ENCODE measurements at regions not wholly inside any gene's neighbourhood (a gene's known extent, or its start where the extent isn't known, plus 50 kb on each side); places are given as distances from the start of the nearest gene placed in this dataset.

GRCh38 chr3:43160664-43161063 is 54.8 kb upstream of the POMGNT2 start:
- Histone ChIP-seq H3K27me3 (ENCODE audit: insufficient read depth, low read length) (no peaks in the 10 kb centered on the region), H3K36me3 (ENCODE audit: control insufficient read depth in 1 of 2, insufficient read depth in 2 of 2, low read length in 2 of 2) (no peaks in the 10 kb centered on the region), H2AK5ac (ENCODE audit: low read length) (no peak overlapping the region), H2BK12ac (ENCODE audit: low read length) (no peak overlapping the region), H2BK5ac (ENCODE audit: low read depth, low read length, poor library complexity) (no peak overlapping the region), H4K12ac (ENCODE audit: low read depth, low read length) (no peak overlapping the region), H3K4me1 (ENCODE audit: control insufficient read depth in 1 of 2, insufficient read depth in 2 of 2, low read length in 2 of 2) (no peaks in the 10 kb centered on the region), H3K27ac (ENCODE audit: low read depth, low read length) (no peak overlapping the region), H3K9me3 (ENCODE audit: insufficient read depth, low read depth, low read length) (no peaks in the 10 kb centered on the region), H3K4ac (ENCODE audit: low read depth, low read length) (no peak overlapping the region), H4K91ac (ENCODE audit: low read depth, low read length) (no peak overlapping the region), H3K23ac (ENCODE audit: low read length) (no peak overlapping the region), H3K18ac (ENCODE audit: low read length) (no peak overlapping the region), H2BK120ac (ENCODE audit: insufficient read depth, low read length, poor library complexity) (no peak overlapping the region), H3K14ac (ENCODE audit: low read length) (no peak overlapping the region), H3K4me2 (ENCODE audit: low read length) (no peak overlapping the region), H4K8ac (ENCODE audit: low read depth, low read length) (no peak overlapping the region), H3K9ac (ENCODE audit: low read length) (no peak overlapping the region), H3K79me2 (ENCODE audit: control insufficient read depth, insufficient read depth, low read length, poor library complexity) (no peaks in the 10 kb centered on the region), H3K4me3 (ENCODE audit: low read depth, low read length) (no peak overlapping the region), H2AFZ (ENCODE audit: insufficient read depth, low read length, poor library complexity) (no peak overlapping the region), H3K79me1 (ENCODE audit: low read length) (no peaks in the 10 kb centered on the region)
- DNase-seq, result no peak
- WGBS (ENCODE audit: extremely low coverage, insufficient coverage, insufficient read length), result no CpG with 5 or more reads among the region's 1 CpG

- H2BK5ac ChIP-seq (ENCODE audit: low read depth, low read length, poor library complexity), result no peak overlapping the region
- H3K9me3 ChIP-seq (ENCODE audit: insufficient read depth, low read depth, low read length), result no peaks in the 10 kb centered on the region
- no peak overlapping the region for H3K18ac ChIP-seq (ENCODE audit: low read length)
- H4K12ac ChIP-seq (ENCODE audit: low read depth, low read length), result no peak overlapping the region
- no peak overlapping the region for H3K9ac ChIP-seq (ENCODE audit: low read length)
- H3K36me3 ChIP-seq (ENCODE audit: control insufficient read depth in 1 of 2, insufficient read depth in 2 of 2, low read length in 2 of 2), result no peaks in the 10 kb centered on the region
- no peak overlapping the region for H3K23ac ChIP-seq (ENCODE audit: low read length)
- H2AFZ ChIP-seq (ENCODE audit: insufficient read depth, low read length, poor library complexity), result no peak overlapping the region
- no peak overlapping the region for H3K4me2 ChIP-seq (ENCODE audit: low read length)
- no peak overlapping the region for H2AK5ac ChIP-seq (ENCODE audit: low read length)
- H3K27ac ChIP-seq (ENCODE audit: low read depth, low read length), result no peak overlapping the region
- no CpG with 5 or more reads among the region's 3 CpGs for WGBS (ENCODE audit: extremely low coverage, insufficient coverage, insufficient read length)
- no peaks in the 10 kb centered on the region for H3K27me3 ChIP-seq (ENCODE audit: insufficient read depth, low read length)
- H4K91ac ChIP-seq (ENCODE audit: low read depth, low read length), result no peak overlapping the region
- no peak overlapping the region for H2BK12ac ChIP-seq (ENCODE audit: low read length)
- no peak overlapping the region for H3K14ac ChIP-seq (ENCODE audit: low read length)
- no peaks in the 10 kb centered on the region for H3K4me1 ChIP-seq (ENCODE audit: control insufficient read depth in 1 of 2, insufficient read depth in 2 of 2, low read length in 2 of 2)
- H4K8ac ChIP-seq (ENCODE audit: low read depth, low read length), result no peak overlapping the region
- no peak overlapping the region for H3K4me3 ChIP-seq (ENCODE audit: low read depth, low read length)
- no peaks in the 10 kb centered on the region for H3K79me1 ChIP-seq (ENCODE audit: low read length)
- no peak overlapping the region for H2BK120ac ChIP-seq (ENCODE audit: insufficient read depth, low read length, poor library complexity)
- DNase-seq, result no peak
- no peak overlapping the region for H3K4ac ChIP-seq (ENCODE audit: low read depth, low read length)
- no peaks in the 10 kb centered on the region for H3K79me2 ChIP-seq (ENCODE audit: control insufficient read depth, insufficient read depth, low read length, poor library complexity)
Measured at GRCh38 chr3:43159876-43160255, 54.0 kb upstream of the POMGNT2 start.

GRCh38 chr3:43159131-43159875 is 53.4 kb upstream of the POMGNT2 start:
- H2AK5ac ChIP-seq (ENCODE audit: low read length), result no peak overlapping the region
- WGBS (ENCODE audit: extremely low coverage, insufficient coverage, insufficient read length), result no CpG with 5 or more reads among the region's 8 CpGs
- H3K9me3 ChIP-seq (ENCODE audit: insufficient read depth, low read depth, low read length), result no peaks in the 10 kb centered on the region
- no peak overlapping the region for H4K91ac ChIP-seq (ENCODE audit: low read depth, low read length)
- no peak overlapping the region for H3K18ac ChIP-seq (ENCODE audit: low read length)
- H2BK12ac ChIP-seq (ENCODE audit: low read length), result no peak overlapping the region
- H2BK5ac ChIP-seq (ENCODE audit: low read depth, low read length, poor library complexity), result no peak overlapping the region
- no peak for DNase-seq
- no peaks in the 10 kb centered on the region for H3K36me3 ChIP-seq (ENCODE audit: control insufficient read depth in 1 of 2, insufficient read depth in 2 of 2, low read length in 2 of 2)
- H3K27ac ChIP-seq (ENCODE audit: low read depth, low read length), result no peak overlapping the region
- peak overlapping the region; percentile 31 for H3K4me3 ChIP-seq (ENCODE audit: low read depth, low read length)
- no peaks in the 10 kb centered on the region for H3K79me2 ChIP-seq (ENCODE audit: control insufficient read depth, insufficient read depth, low read length, poor library complexity)
- H4K8ac ChIP-seq (ENCODE audit: low read depth, low read length), result no peak overlapping the region
- H3K9ac ChIP-seq (ENCODE audit: low read length), result no peak overlapping the region
- H2AFZ ChIP-seq (ENCODE audit: insufficient read depth, low read length, poor library complexity), result no peak overlapping the region
- no peaks in the 10 kb centered on the region for H3K27me3 ChIP-seq (ENCODE audit: insufficient read depth, low read length)
- no peak overlapping the region for H3K4ac ChIP-seq (ENCODE audit: low read depth, low read length)
- H4K12ac ChIP-seq (ENCODE audit: low read depth, low read length), result no peak overlapping the region
- no peak overlapping the region for H3K4me2 ChIP-seq (ENCODE audit: low read length)
- no peak overlapping the region for H2BK120ac ChIP-seq (ENCODE audit: insufficient read depth, low read length, poor library complexity)
- no peak overlapping the region for H3K14ac ChIP-seq (ENCODE audit: low read length)
- no peaks in the 10 kb centered on the region for H3K79me1 ChIP-seq (ENCODE audit: low read length)
- H3K4me1 ChIP-seq (ENCODE audit: control insufficient read depth in 1 of 2, insufficient read depth in 2 of 2, low read length in 2 of 2), result no peaks in the 10 kb centered on the region
- no peak overlapping the region for H3K23ac ChIP-seq (ENCODE audit: low read length)

GRCh38 chr3:43156812-43157455 is 51.1 kb upstream of the POMGNT2 start:
- H3K18ac ChIP-seq (ENCODE audit: low read length), result no peak overlapping the region
- H3K23ac ChIP-seq (ENCODE audit: low read length), result no peak overlapping the region
- H4K91ac ChIP-seq (ENCODE audit: low read depth, low read length), result no peak overlapping the region
- no peaks in the 10 kb centered on the region for H3K36me3 ChIP-seq (ENCODE audit: control insufficient read depth in 1 of 2, insufficient read depth in 2 of 2, low read length in 2 of 2)
- no peak overlapping the region for H2BK12ac ChIP-seq (ENCODE audit: low read length)
- no peak overlapping the region for H2AFZ ChIP-seq (ENCODE audit: insufficient read depth, low read length, poor library complexity)
- no CpG with 5 or more reads among the region's 5 CpGs for WGBS (ENCODE audit: extremely low coverage, insufficient coverage, insufficient read length)
- no peak overlapping the region for H3K4ac ChIP-seq (ENCODE audit: low read depth, low read length)
- no peak overlapping the region for H3K9ac ChIP-seq (ENCODE audit: low read length)
- no peak overlapping the region for H3K4me2 ChIP-seq (ENCODE audit: low read length)
- H3K4me1 ChIP-seq (ENCODE audit: control insufficient read depth in 1 of 2, insufficient read depth in 2 of 2, low read length in 2 of 2), result no peaks in the 10 kb centered on the region
- H2AK5ac ChIP-seq (ENCODE audit: low read length), result no peak overlapping the region
- no peak overlapping the region for H4K12ac ChIP-seq (ENCODE audit: low read depth, low read length)
- no peak for DNase-seq
- no peaks in the 10 kb centered on the region for H3K79me2 ChIP-seq (ENCODE audit: control insufficient read depth, insufficient read depth, low read length, poor library complexity)
- no peak overlapping the region for H2BK5ac ChIP-seq (ENCODE audit: low read depth, low read length, poor library complexity)
- H3K4me3 ChIP-seq (ENCODE audit: low read depth, low read length), result no peak overlapping the region
- peaks cover 2% of the 10 kb centered on the region for H3K9me3 ChIP-seq (ENCODE audit: insufficient read depth, low read depth, low read length)
- no peak overlapping the region for H3K14ac ChIP-seq (ENCODE audit: low read length)
- no peak overlapping the region for H2BK120ac ChIP-seq (ENCODE audit: insufficient read depth, low read length, poor library complexity)
- no peak overlapping the region for H3K27ac ChIP-seq (ENCODE audit: low read depth, low read length)
- no peaks in the 10 kb centered on the region for H3K27me3 ChIP-seq (ENCODE audit: insufficient read depth, low read length)
- no peaks in the 10 kb centered on the region for H3K79me1 ChIP-seq (ENCODE audit: low read length)
- no peak overlapping the region for H4K8ac ChIP-seq (ENCODE audit: low read depth, low read length)
